Neural cell (in vitro differentiated cells): ENCODE measurements at regions not wholly inside any gene's neighbourhood (a gene's known extent, or its start where the extent isn't known, plus 50 kb on each side); places are given as distances from the start of the nearest gene placed in this dataset.

Experiments used
- H2AFZ ChIP-seq: fragments of 200-600, 300-800 bp; sonication (generic), shearing (Covaris generic); 2 replicates; pipeline ENCODE4 v1.6.0; 2014; ENCODE audit warnings: low read depth, mild to moderate bottlenecking, antibody characterized with exemption, low read length, moderate library complexity
- H3F3A ChIP-seq: fragments of 200-600 bp; shearing (Covaris generic); 2 replicates; pipeline ENCODE4 v1.6.1; 2016; ENCODE audit warnings: mild to moderate bottlenecking, moderate library complexity, mixed read lengths, antibody characterized with exemption, low read length; ENCODE audit not compliant: insufficient read depth, poor library complexity, severe bottlenecking
- H3K27ac ChIP-seq: fragments of 200-600, 300-800 bp; sonication (generic), shearing (Covaris generic); 2 replicates; pipeline ENCODE4 v1.5.1; 2014; ENCODE audit warnings: mild to moderate bottlenecking, low read length, moderate library complexity
- H3K27me3 ChIP-seq: fragments of 300-800, 200-600 bp; sonication (generic), shearing (Covaris generic); 2 replicates; pipeline ENCODE4 v1.6.0; 2014; ENCODE audit warnings: mild to moderate bottlenecking, low read depth, low read length, moderate library complexity; ENCODE audit not compliant: insufficient read depth
- H3K36me3 ChIP-seq: fragments of 300-800, 200-600 bp; sonication (generic), shearing (Covaris generic); 2 replicates; pipeline ENCODE4 v1.5.1; 2014; ENCODE audit warnings: mild to moderate bottlenecking, antibody characterized with exemption, low read length, moderate library complexity; ENCODE audit not compliant: insufficient read depth
- H3K4me2 ChIP-seq: fragments of 300-800, 200-600 bp; sonication (generic), shearing (Covaris generic); 2 replicates; pipeline ENCODE4 v1.6.0; 2014; ENCODE audit warnings: mild to moderate bottlenecking, low read length
- H3K4me3 ChIP-seq: fragments of 300-800, 200-600 bp; sonication (generic), shearing (Covaris generic); 2 replicates; pipeline ENCODE4 v1.5.1; 2014; ENCODE audit warnings: mild to moderate bottlenecking, low read length, moderate library complexity
- H3K79me2 ChIP-seq: fragments of 200-600 bp; shearing (Covaris generic); replicated peaks from 2 replicates; pipeline ENCODE4 v1.6.0; 2014; ENCODE audit warnings: mild to moderate bottlenecking, low read length, moderate library complexity; ENCODE audit not compliant: insufficient read depth
- H3K9ac ChIP-seq: fragments of 300-800, 200-600 bp; sonication (generic), shearing (Covaris generic); 2 replicates; pipeline ENCODE4 v1.6.1; 2016; ENCODE audit warnings: mild to moderate bottlenecking, low read length, mixed read lengths
- H3K9me2 ChIP-seq: fragments of 200-600 bp; shearing (Covaris generic); 2 replicates; pipeline ENCODE4 v1.6.1; 2016; ENCODE audit warnings: mild to moderate bottlenecking, low read length, mixed read lengths; ENCODE audit not compliant: insufficient read depth
- H3K9me3 ChIP-seq: fragments of 200-600, 300-800 bp; sonication (generic), shearing (Covaris generic); 2 replicates; pipeline ENCODE4 v1.6.1; 2016; ENCODE audit warnings: mild to moderate bottlenecking, mixed run types, low read length, moderate library complexity, mixed read lengths
- H4K20me1 ChIP-seq: fragments of 200-600 bp; shearing (Covaris generic); 2 replicates; pipeline ENCODE4 v1.6.1; 2016; ENCODE audit warnings: mild to moderate bottlenecking, mixed run types; ENCODE audit not compliant: insufficient read depth
- CTCF ChIP-seq: fragments of 450-650 bp; IDR thresholded peaks from 2 replicates; pipeline ENCODE4 v1.5.1; 2014; ENCODE audit warnings: antibody characterized with exemption, mild to moderate bottlenecking, moderate library complexity; ENCODE audit not compliant: poor library complexity, severe bottlenecking
- EP300 ChIP-seq: fragments of 450-650 bp; conservative IDR thresholded peaks from 2 replicates; pipeline ENCODE4 v1.6.1; 2014; ENCODE audit warnings: antibody characterized with exemption, mild to moderate bottlenecking, moderate library complexity; ENCODE audit not compliant: poor library complexity, severe bottlenecking
- EZH2 ChIP-seq: fragments of 200-600, 300-800 bp; shearing (Covaris generic), sonication (generic); IDR thresholded peaks from 2 replicates; pipeline ENCODE4 v1.6.1; 2014; ENCODE audit warnings: antibody characterized with exemption, low read length, borderline replicate concordance, mild to moderate bottlenecking; ENCODE audit not compliant: insufficient read depth, poor library complexity, severe bottlenecking
- MXI1 ChIP-seq: fragments of 450-650 bp; conservative IDR thresholded peaks from 2 replicates; pipeline ENCODE4 v1.6.1; 2014; ENCODE audit warnings: antibody characterized with exemption, mild to moderate bottlenecking; ENCODE audit not compliant: poor library complexity, severe bottlenecking
- POLR2AphosphoS5 ChIP-seq: IDR thresholded peaks from 2 replicates; pipeline ENCODE4 v1.6.1; 2012
- RAD21 ChIP-seq: fragments of 450-650 bp; conservative IDR thresholded peaks from 2 replicates; pipeline ENCODE4 v1.6.1; 2014; ENCODE audit warnings: antibody characterized with exemption, mild to moderate bottlenecking, moderate library complexity
- REST ChIP-seq: IDR thresholded peaks from 2 replicates; pipeline ENCODE4 v1.6.1; 2012; ENCODE audit warnings: borderline replicate concordance
- SMC3 ChIP-seq: fragments of 450-650 bp; conservative IDR thresholded peaks from 2 replicates; pipeline ENCODE4 v1.6.1; 2014; ENCODE audit warnings: antibody characterized with exemption, mild to moderate bottlenecking, moderate library complexity; ENCODE audit not compliant: poor library complexity
- TAF1 ChIP-seq: IDR thresholded peaks from 2 replicates; pipeline ENCODE4 v1.6.1; 2012; ENCODE audit warnings: low read depth

GRCh38 chr12:68428211-68428610, 96.0 kb upstream of the MDM1 start:
- Histone ChIP-seq H3F3A (no peaks in the 10 kb centered on the region), H3K9me2 (no peaks in the 10 kb centered on the region), H3K27ac (no peak overlapping the region), H3K79me2 (no peaks in the 10 kb centered on the region), H3K4me3 (no peak overlapping the region), H3K36me3 (no peaks in the 10 kb centered on the region), H3K27me3 (no peaks in the 10 kb centered on the region), H4K20me1 (no peaks in the 10 kb centered on the region), H3K4me2 (no peak overlapping the region), H3K9me3 (no peaks in the 10 kb centered on the region), H3K9ac (no peak overlapping the region), H2AFZ (no peak overlapping the region)
- TF ChIP-seq MXI1 (no peak), REST (no peak), RAD21 (no peak), TAF1 (no peak), EZH2 (no peak), CTCF (no peak)

- H3K27ac ChIP-seq, result no peak overlapping the region
- TF ChIP-seq CTCF (no peak), EP300 (no peak), RAD21 (no peak), EZH2 (no peak), POLR2AphosphoS5 (no peak), SMC3 (no peak), TAF1 (no peak), REST (no peak), MXI1 (no peak)
- no peak overlapping the region for H2AFZ ChIP-seq
Measured at GRCh38 chr12:68428724-68429501, 96.8 kb upstream of the MDM1 start.

More at GRCh38 chr12:68428724-68429501, 96.8 kb upstream of the MDM1 start:
- H3K79me2 ChIP-seq, result no peaks in the 10 kb centered on the region
- no peak overlapping the region for H3K4me2 ChIP-seq
- no peaks in the 10 kb centered on the region for H3K36me3 ChIP-seq
- H3K9me2 ChIP-seq, result no peaks in the 10 kb centered on the region
- H3K9me3 ChIP-seq, result no peaks in the 10 kb centered on the region
- H3K4me3 ChIP-seq, result no peak overlapping the region
- no peaks in the 10 kb centered on the region for H4K20me1 ChIP-seq
- H3K27me3 ChIP-seq, result no peaks in the 10 kb centered on the region
- H3K9ac ChIP-seq, result no peak overlapping the region
- no peaks in the 10 kb centered on the region for H3F3A ChIP-seq
